SH-SY5Y (cell line): ENCODE measurements at regions not wholly inside any gene's neighbourhood (a gene's known extent, or its start where the extent isn't known, plus 50 kb on each side); places are given as distances from the start of the nearest gene placed in this dataset.

Source experiments
- GATA2 ChIP-seq: IDR thresholded peaks from 2 replicates; pipeline ENCODE4 v1.6.1; 2011; ENCODE audit warnings: mild to moderate bottlenecking, low read depth, low read length
- GATA3 ChIP-seq: IDR thresholded peaks from 2 replicates; pipeline ENCODE4 v1.6.1; 2011; ENCODE audit warnings: low read depth, mild to moderate bottlenecking, low read length, moderate library complexity

- no peak for TF ChIP-seq GATA3
- TF ChIP-seq GATA2: no peak
Measured at GRCh38 chr1:14320518-14320917, 278.0 kb upstream of the KAZN start.
